NCI-H1105 treated with DMSO at 0.1 percent for 48 hours (cell line): ENCODE measurements at regions not wholly inside any gene's neighbourhood (a gene's known extent, or its start where the extent isn't known, plus 50 kb on each side); places are given as distances from the start of the nearest gene placed in this dataset.
A peak's percentile ranks its signal among the peaks of the same experiment; 100 is the strongest.

Experiments
- DNase-seq: peaks from one replicate; lab custom pipeline; 2025; lab: John Stamatoyannopoulos, UW

- DNase-seq = no peak
Measured at GRCh38 chr1:225707824-225708223, 54.9 kb upstream of the ENAH start.

- peak; percentile 51 for DNase-seq
Measured at GRCh38 chr1:225709101-225709500, 56.2 kb upstream of the ENAH start.

- no peak for DNase-seq
Measured at GRCh38 chr1:225710804-225711203, 57.9 kb upstream of the ENAH start.

GRCh38 chr1:225711236-225711937 is 58.5 kb upstream of the ENAH start:
- DNase-seq = no peak

GRCh38 chr1:225712391-225712790 is 59.5 kb upstream of the ENAH start:
- DNase-seq = no peak

- DNase-seq = no peak
Measured at GRCh38 chr1:225713281-225713680, 60.4 kb upstream of the ENAH start.

- no peak for DNase-seq
Measured at GRCh38 chr1:225720937-225721336, 56.7 kb upstream of the SRP9 start.

GRCh38 chr1:225724251-225724650 is 53.4 kb upstream of the SRP9 start:
- DNase-seq = no peak
